Ishikawa (cell line): ENCODE measurements at regions not wholly inside any gene's neighbourhood (a gene's known extent, or its start where the extent isn't known, plus 50 kb on each side); places are given as distances from the start of the nearest gene placed in this dataset.

Source experiments
- CEBPB ChIP-seq: IDR thresholded peaks from 2 replicates; pipeline ENCODE4 v1.6.1; 2012
- CREB1 ChIP-seq: IDR thresholded peaks from 2 replicates; pipeline ENCODE4 v1.6.1; 2012; ENCODE audit warnings: low read depth
- EGR1 ChIP-seq: IDR thresholded peaks from 2 replicates; pipeline ENCODE4 v1.6.1; 2012
- EP300 ChIP-seq: IDR thresholded peaks from 2 replicates; pipeline ENCODE4 v1.6.1; 2012; ENCODE audit warnings: borderline replicate concordance
- FOXM1 ChIP-seq: IDR thresholded peaks from 2 replicates; pipeline ENCODE4 v1.6.1; 2012; ENCODE audit warnings: low read depth, borderline replicate concordance
- RAD21 ChIP-seq: IDR thresholded peaks from 2 replicates; pipeline ENCODE4 v1.6.1; 2012; ENCODE audit warnings: low read depth
- TAF1 ChIP-seq: IDR thresholded peaks from 2 replicates; pipeline ENCODE4 v1.6.1; 2012; ENCODE audit warnings: low read depth, mild to moderate bottlenecking
- TCF12 ChIP-seq: IDR thresholded peaks from 2 replicates; pipeline ENCODE4 v1.6.1; 2012; ENCODE audit warnings: low read depth
- TEAD4 ChIP-seq: IDR thresholded peaks from 2 replicates; pipeline ENCODE4 v1.6.1; 2012
- YY1 ChIP-seq: IDR thresholded peaks from 2 replicates; pipeline ENCODE4 v1.6.1; 2012; ENCODE audit warnings: low read depth
- TF ChIP-seq, protein P1 (sequence below): IDR thresholded peaks from 2 replicates; pipeline ENCODE4 v1.6.1; 2012; ENCODE audit warnings: low read depth, mild to moderate bottlenecking
- TF ChIP-seq, protein P2 (sequence below): IDR thresholded peaks from 2 replicates; pipeline ENCODE4 v1.6.1; 2012

DNA sequence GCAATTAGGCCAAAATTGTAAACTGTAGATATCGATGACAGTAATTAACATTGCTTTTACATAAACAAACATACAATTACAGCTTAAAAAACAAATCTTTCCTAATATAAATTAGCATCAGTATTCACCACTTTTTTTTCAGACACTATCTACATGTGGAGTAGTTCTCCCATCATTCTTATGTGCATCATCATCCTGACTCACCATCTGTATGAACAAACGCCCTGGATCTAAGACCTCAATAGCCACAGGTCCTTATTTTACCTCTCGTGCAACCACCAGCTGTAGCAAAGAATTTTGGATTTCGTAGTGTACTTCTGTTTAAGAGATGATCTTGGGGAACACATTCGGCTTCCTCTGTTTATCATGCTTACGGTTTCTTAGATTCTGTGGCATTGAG is 551.9 kb upstream of the KIRREL3 start:
- no peak for TF ChIP-seq EP300
- TF ChIP-seq, protein P1, sequence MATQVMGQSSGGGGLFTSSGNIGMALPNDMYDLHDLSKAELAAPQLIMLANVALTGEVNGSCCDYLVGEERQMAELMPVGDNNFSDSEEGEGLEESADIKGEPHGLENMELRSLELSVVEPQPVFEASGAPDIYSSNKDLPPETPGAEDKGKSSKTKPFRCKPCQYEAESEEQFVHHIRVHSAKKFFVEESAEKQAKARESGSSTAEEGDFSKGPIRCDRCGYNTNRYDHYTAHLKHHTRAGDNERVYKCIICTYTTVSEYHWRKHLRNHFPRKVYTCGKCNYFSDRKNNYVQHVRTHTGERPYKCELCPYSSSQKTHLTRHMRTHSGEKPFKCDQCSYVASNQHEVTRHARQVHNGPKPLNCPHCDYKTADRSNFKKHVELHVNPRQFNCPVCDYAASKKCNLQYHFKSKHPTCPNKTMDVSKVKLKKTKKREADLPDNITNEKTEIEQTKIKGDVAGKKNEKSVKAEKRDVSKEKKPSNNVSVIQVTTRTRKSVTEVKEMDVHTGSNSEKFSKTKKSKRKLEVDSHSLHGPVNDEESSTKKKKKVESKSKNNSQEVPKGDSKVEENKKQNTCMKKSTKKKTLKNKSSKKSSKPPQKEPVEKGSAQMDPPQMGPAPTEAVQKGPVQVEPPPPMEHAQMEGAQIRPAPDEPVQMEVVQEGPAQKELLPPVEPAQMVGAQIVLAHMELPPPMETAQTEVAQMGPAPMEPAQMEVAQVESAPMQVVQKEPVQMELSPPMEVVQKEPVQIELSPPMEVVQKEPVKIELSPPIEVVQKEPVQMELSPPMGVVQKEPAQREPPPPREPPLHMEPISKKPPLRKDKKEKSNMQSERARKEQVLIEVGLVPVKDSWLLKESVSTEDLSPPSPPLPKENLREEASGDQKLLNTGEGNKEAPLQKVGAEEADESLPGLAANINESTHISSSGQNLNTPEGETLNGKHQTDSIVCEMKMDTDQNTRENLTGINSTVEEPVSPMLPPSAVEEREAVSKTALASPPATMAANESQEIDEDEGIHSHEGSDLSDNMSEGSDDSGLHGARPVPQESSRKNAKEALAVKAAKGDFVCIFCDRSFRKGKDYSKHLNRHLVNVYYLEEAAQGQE, result no peak
- TF ChIP-seq YY1, result no peak
- TF ChIP-seq FOXM1, result no peak
- no peak for TF ChIP-seq TCF12
- TF ChIP-seq CEBPB, result no peak
- TF ChIP-seq RAD21, result no peak
- no peak for TF ChIP-seq TEAD4
- TF ChIP-seq TAF1, result no peak
- TF ChIP-seq CREB1, result no peak
- TF ChIP-seq, protein P2, sequence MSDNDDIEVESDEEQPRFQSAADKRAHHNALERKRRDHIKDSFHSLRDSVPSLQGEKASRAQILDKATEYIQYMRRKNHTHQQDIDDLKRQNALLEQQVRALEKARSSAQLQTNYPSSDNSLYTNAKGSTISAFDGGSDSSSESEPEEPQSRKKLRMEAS, result no peak
- TF ChIP-seq EGR1, result no peak
